ENCODE measurements at regions not wholly inside any gene's neighbourhood (a gene's known extent, or its start where the extent isn't known, plus 50 kb on each side); places are given as distances from the start of the nearest gene placed in this dataset.

DNA sequence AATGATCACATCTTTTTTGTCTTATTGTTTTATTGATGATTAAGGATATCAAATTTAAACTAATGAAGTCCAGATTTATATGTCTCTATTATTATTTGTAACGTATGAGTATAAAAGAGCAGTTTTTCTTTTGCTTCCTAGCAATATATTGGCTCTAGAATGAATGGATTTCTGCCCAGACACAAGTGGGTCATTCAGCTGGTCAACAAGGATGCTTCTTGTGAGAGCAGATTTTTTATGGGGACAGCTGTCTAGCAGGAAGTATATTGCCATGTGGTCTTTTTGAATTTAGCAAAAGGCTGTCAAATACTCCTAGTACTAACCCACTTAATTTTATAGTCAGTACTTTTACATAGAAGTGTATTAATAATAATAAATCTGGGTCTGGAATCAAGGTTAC, 1071.1 kb upstream of the FLRT2 start:
- TF ChIP-seq, protein P1, sequence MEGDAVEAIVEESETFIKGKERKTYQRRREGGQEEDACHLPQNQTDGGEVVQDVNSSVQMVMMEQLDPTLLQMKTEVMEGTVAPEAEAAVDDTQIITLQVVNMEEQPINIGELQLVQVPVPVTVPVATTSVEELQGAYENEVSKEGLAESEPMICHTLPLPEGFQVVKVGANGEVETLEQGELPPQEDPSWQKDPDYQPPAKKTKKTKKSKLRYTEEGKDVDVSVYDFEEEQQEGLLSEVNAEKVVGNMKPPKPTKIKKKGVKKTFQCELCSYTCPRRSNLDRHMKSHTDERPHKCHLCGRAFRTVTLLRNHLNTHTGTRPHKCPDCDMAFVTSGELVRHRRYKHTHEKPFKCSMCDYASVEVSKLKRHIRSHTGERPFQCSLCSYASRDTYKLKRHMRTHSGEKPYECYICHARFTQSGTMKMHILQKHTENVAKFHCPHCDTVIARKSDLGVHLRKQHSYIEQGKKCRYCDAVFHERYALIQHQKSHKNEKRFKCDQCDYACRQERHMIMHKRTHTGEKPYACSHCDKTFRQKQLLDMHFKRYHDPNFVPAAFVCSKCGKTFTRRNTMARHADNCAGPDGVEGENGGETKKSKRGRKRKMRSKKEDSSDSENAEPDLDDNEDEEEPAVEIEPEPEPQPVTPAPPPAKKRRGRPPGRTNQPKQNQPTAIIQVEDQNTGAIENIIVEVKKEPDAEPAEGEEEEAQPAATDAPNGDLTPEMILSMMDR (IDR thresholded peaks at IDR 0.05) = no peak
- TF ChIP-seq ZFX (IDR thresholded peaks at IDR 0.05; ENCODE audit: borderline replicate concordance) = no peak

Data from 22Rv1 (cell line).